Putamen (tissue), 1 donor: ENCODE measurements at regions not wholly inside any gene's neighbourhood (a gene's known extent, or its start where the extent isn't known, plus 50 kb on each side); places are given as distances from the start of the nearest gene placed in this dataset.

ENCODE experiments used
- DNase-seq: peaks from one replicate; pipeline ENCODE4 v3.0.0-alpha.2; 2016; ENCODE audit warnings: low spot score

DNA sequence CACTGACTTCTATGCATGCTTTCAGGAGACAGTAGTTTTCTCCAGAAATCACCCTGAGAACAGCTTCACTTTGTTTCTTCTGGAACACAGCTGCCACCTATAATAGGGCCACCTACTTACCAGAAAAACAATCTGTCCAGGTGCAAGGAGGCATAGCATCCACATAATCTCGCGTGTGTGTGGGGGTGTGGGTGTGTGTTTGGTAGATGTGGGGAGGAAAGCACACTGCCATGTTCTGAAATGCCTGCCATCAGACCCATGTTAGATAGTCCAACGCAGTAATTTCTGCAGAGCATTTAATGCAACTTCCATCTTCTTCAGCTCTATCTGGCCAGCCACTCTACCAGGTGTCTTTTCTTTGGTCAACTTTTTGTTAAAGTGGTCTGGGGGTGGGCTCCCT, 102.9 kb downstream of the ACER2 start:
- no peak for DNase-seq

GRCh38 chr9:19510907-19511306, 102.1 kb downstream of the ACER2 start:
- no peak for DNase-seq
